PC-9 (cell line): ENCODE measurements at regions not wholly inside any gene's neighbourhood (a gene's known extent, or its start where the extent isn't known, plus 50 kb on each side); places are given as distances from the start of the nearest gene placed in this dataset.

ENCODE experiments used
- EZH2 ChIP-seq: fragments of 200-600 bp; sonication (generic); IDR thresholded peaks from 2 replicates; pipeline ENCODE4 v1.8.0; 2017; ENCODE audit warnings: antibody characterized with exemption, low read depth
- TF ChIP-seq, protein P1 (sequence below): fragments of 200-600 bp; sonication (generic); conservative IDR thresholded peaks from 2 replicates; pipeline ENCODE4 v1.6.1; 2017; ENCODE audit warnings: mixed run types, antibody characterized with exemption, mild to moderate bottlenecking, moderate library complexity

DNA sequence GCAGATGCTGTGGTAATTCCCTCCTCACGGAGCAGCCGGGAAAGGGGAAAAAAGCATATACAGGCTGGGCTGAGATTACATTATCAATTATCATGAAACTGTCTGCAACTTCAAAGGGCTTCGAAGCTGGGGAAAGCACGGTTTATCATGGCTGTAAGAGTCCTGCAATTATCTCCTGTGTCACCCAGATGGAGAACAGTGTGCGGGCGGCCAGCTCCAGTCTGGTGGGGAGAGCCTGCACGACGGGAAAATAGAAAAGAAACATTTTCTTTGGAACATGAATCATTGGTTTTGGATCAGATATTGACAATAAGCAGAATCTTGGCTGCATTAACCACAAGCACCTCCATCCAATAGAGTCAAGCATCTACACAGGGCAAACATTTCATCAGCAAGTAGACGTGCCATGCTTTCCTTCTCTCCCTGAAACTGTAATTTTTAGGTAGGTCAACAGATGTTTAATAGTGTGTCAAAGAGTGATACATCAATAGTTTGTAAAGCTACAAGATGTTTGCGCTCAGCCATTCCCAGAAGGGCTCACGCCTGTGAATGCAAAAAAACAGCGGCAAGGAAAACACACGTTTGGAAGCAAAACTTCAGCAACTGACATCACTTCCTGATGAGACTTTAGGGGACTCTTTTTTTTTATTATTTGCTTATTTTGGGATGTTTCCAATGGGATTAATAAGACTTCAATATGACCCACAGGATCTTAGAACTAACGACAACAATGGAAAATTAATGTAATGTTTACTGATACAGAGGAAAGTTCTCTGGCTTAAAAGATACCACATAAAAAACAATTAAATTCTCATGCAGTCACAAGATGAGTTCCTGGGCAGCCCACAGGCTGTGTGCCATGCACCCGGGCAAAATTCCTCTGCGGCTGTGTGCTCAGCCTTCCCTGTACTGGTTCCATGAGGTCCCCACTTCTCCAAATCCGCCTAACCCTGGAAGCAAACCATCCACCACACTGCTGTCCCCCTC lies 111.0 kb upstream of the SALL3 start:
- TF ChIP-seq, protein P1, sequence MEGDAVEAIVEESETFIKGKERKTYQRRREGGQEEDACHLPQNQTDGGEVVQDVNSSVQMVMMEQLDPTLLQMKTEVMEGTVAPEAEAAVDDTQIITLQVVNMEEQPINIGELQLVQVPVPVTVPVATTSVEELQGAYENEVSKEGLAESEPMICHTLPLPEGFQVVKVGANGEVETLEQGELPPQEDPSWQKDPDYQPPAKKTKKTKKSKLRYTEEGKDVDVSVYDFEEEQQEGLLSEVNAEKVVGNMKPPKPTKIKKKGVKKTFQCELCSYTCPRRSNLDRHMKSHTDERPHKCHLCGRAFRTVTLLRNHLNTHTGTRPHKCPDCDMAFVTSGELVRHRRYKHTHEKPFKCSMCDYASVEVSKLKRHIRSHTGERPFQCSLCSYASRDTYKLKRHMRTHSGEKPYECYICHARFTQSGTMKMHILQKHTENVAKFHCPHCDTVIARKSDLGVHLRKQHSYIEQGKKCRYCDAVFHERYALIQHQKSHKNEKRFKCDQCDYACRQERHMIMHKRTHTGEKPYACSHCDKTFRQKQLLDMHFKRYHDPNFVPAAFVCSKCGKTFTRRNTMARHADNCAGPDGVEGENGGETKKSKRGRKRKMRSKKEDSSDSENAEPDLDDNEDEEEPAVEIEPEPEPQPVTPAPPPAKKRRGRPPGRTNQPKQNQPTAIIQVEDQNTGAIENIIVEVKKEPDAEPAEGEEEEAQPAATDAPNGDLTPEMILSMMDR = no peak
- TF ChIP-seq EZH2 = no peak
